Liver (tissue), 8 donors: ENCODE measurements at regions not wholly inside any gene's neighbourhood (a gene's known extent, or its start where the extent isn't known, plus 50 kb on each side); places are given as distances from the start of the nearest gene placed in this dataset.

ENCODE experiments used
- DNase-seq: peaks from one replicate; pipeline ENCODE4 v3.0.0-alpha.2; 2017; ENCODE audit warnings: low spot score
- H3K27ac ChIP-seq, 2 donors: one replicate each; pipeline ENCODE4 v1.7.0; 2013; ENCODE audit warnings: inconsistent platforms in 2 of 2, low read length in 2 of 2, control low read depth in 1 of 2, low read depth in 1 of 2, mild to moderate bottlenecking in 1 of 2
- H3K27me3 ChIP-seq, 4 donors: one replicate each; pipeline versions ENCODE4 v1.6.1 to v1.7.0; 2013; ENCODE audit warnings: low read length in 3 of 4, inconsistent platforms in 1 of 4, mild to moderate bottlenecking in 1 of 4, moderate library complexity in 1 of 4; ENCODE audit not compliant: control insufficient read depth in 4 of 4, insufficient read depth in 4 of 4
- H3K36me3 ChIP-seq, 4 donors: one replicate each; pipeline versions ENCODE4 v1.6.1 to v1.7.0; 2013; ENCODE audit warnings: low read length in 3 of 4, mild to moderate bottlenecking in 3 of 4, low read depth in 1 of 4, moderate library complexity in 1 of 4; ENCODE audit not compliant: control insufficient read depth in 4 of 4, insufficient read depth in 3 of 4
- H3K4me1 ChIP-seq, 4 donors: one replicate each; pipeline versions ENCODE4 v1.6.1 to v1.7.0; 2013; ENCODE audit warnings: low read length in 3 of 4, mild to moderate bottlenecking in 3 of 4, moderate library complexity in 1 of 4; ENCODE audit not compliant: control insufficient read depth in 4 of 4, insufficient read depth in 4 of 4
- H3K4me3 ChIP-seq, 3 donors: one replicate each; pipeline versions ENCODE4 v1.6.1 to v1.7.0; 2013; ENCODE audit warnings: low read length in 3 of 3, control low read depth in 1 of 3, low read depth in 1 of 3, mild to moderate bottlenecking in 1 of 3
- H3K9ac ChIP-seq, 2 donors: one replicate each; pipeline ENCODE4 v1.7.0; 2013; ENCODE audit warnings: low read length in 2 of 2, mild to moderate bottlenecking in 2 of 2, moderate library complexity in 2 of 2, control low read depth in 1 of 2, low read depth in 1 of 2
- H3K9me3 ChIP-seq, 4 donors: one replicate each; pipeline versions ENCODE4 v1.6.1 to v1.7.0; 2013; ENCODE audit warnings: low read length in 3 of 4; ENCODE audit not compliant: control insufficient read depth in 4 of 4
- CTCF ChIP-seq: fragments of 150-350 bp; IDR thresholded peaks from 2 replicates; pipeline ENCODE4 v1.5.1; 2017; ENCODE audit warnings: improper control_type of control experiment, low read depth, low read length; ENCODE audit not compliant: missing input control
- EGR1 ChIP-seq, 2 donors: IDR thresholded peaks; 2 replicates each; pipeline ENCODE4 v1.6.1; 2016 to 2018; ENCODE audit warnings: antibody characterized with exemption in 2 of 2, low read depth in 2 of 2
- HNF4A ChIP-seq, 2 donors: conservative IDR thresholded peaks; 2 replicates each; pipeline ENCODE4 v1.6.1; 2016; ENCODE audit warnings: antibody characterized with exemption in 2 of 2, mild to moderate bottlenecking in 2 of 2
- HNF4G ChIP-seq: IDR thresholded peaks from 2 replicates; pipeline ENCODE4 v1.6.1; 2016; ENCODE audit warnings: antibody characterized with exemption
- NR2F2 ChIP-seq: IDR thresholded peaks from 2 replicates; pipeline ENCODE4 v1.6.1; 2016; ENCODE audit warnings: antibody characterized with exemption
- REST ChIP-seq: IDR thresholded peaks from 2 replicates; pipeline ENCODE4 v1.6.1; 2016; ENCODE audit warnings: antibody characterized with exemption, mild to moderate bottlenecking
- SP1 ChIP-seq: IDR thresholded peaks from 2 replicates; pipeline ENCODE4 v1.6.1; 2018; ENCODE audit warnings: antibody characterized with exemption, mild to moderate bottlenecking
- WGBS: extraction: QIAGEN DNeasy Blood & Tissue Kit; methylation state at CpG from one replicate; pipeline ENCODE4 v1.1.7; 2013; 5-methylcytosine and 5-hydroxymethylcytosine counted together
- donor health status: healthy.
- donor health status: healthy.
- donor health status: healthy.
- donor health status: healthy.
- donor health status: healthy.

DNA sequence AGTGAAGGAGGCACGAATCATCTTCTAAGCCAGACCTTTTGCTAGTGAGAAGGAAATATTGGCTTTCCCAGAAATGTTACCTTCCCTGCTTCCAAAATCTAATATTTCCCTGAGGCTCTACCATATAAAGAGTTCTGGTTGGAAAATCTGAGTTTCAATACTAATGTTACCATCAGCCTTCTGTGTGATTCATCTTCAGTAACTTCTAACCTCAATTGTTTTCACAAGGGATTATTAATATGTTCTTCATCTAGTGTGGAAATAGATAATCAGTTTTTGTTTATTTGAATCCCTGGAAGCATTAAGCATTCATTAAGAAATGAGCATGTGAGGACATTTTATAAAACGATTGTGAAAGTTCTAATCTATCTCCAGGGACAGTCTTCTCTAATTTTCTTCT lies 720.9 kb downstream of the AACS start:
- WGBS: 40% methylated on average over 2 of the region's 2 CpGs
- Histone ChIP-seq H3K27me3 (peaks cover 0 to 3% (median 0%) of the 10 kb centered on the region in 4 donors), H3K4me1 (no peaks in the 10 kb centered on the region), H3K9ac (no peak overlapping the region), H3K36me3 (no peaks in the 10 kb centered on the region), H3K4me3 (no peak overlapping the region), H3K27ac (no peak overlapping the region), H3K9me3 (peaks cover 0 to 3% (median 0%) of the 10 kb centered on the region in 4 donors)
- TF ChIP-seq CTCF (no peak), NR2F2 (no peak), HNF4A (conservative IDR thresholded peaks at IDR 0.05) (no peak)
- no peak for DNase-seq

DNA sequence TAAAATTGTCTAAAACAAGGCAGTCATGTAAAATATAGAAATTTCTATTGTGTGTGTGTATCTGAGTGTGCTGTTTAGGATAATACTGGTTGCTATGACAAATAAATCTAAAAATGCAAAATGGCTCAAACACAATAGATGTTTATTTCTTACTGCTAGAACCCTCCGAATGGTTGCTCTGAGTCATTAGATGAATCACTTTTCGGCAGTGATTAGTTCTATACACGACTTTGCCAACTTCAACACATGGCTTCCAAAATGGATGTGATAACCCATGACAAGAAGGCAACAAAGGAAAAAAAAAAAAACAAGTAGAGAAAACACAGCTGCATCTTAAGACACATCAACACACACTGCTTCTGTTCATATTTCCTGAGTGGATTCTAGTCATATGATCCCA lies 729.2 kb downstream of the AACS start:
- H3K9me3 ChIP-seq: peaks cover 0 to 3% (median 1%) of the 10 kb centered on the region in 4 donors
- DNase-seq: no peak
- H3K4me3 ChIP-seq: no peak overlapping the region
- H3K36me3 ChIP-seq: no peaks in the 10 kb centered on the region
- H3K4me1 ChIP-seq: no peaks in the 10 kb centered on the region
- peaks cover 0 to 8% (median 0%) of the 10 kb centered on the region in 4 donors for H3K27me3 ChIP-seq
- WGBS: 73% methylated on average over 3 of the region's 3 CpGs
- no peak overlapping the region for H3K9ac ChIP-seq
- H3K27ac ChIP-seq: no peak overlapping the region
- no peak for TF ChIP-seq EGR1 (IDR thresholded peaks at IDR 0.05; ENCODE audit: low read depth in 2 of 2)
- no peak for TF ChIP-seq HNF4G

DNA sequence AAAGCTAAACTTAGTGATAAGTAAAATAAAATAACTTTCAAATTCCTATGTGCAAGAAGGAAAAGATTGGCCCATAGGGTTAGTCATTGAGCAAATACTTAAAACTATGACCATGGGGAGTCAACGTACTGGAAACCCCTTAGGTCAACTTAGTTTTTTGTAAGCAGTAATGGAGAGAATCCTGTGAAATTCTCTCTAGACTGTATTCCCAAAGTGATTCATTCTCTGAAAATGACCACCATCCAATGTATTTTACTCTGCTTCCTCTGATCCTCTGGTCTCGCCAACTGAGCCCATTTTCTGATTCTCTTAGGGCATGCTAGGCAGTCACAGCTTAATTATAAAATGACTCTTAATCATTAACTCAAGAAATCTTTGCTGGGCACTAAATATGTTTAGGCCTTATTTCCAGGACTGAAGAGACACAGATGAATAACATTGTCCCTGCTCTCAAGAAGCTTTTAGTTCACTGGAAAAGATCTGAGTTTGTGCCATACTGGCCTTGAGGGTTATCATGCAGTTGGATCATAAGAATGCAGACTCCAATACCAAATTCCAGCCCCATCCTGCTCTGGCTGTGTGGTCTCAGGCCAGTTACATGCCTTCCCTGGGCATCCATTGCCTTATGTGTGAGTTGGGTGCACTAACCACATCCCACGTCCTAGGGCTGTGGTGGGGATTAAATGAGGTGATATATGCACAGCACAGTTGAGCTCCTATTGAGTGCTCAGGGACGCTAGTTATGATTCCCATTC lies 732.4 kb downstream of the AACS start:
- Histone ChIP-seq H3K9me3 (peaks cover 0 to 3% (median 0%) of the 10 kb centered on the region in 4 donors), H3K36me3 (no peaks in the 10 kb centered on the region), H3K9ac (no peak overlapping the region), H3K4me3 (no peak overlapping the region), H3K27ac (no peak overlapping the region), H3K4me1 (no peaks in the 10 kb centered on the region), H3K27me3 (peaks cover 0 to 8% (median 0%) of the 10 kb centered on the region in 4 donors)
- TF ChIP-seq CTCF (no peak), NR2F2 (no peak), REST (no peak), HNF4A (conservative IDR thresholded peaks at IDR 0.05) (no peak), SP1 (no peak), EGR1 (IDR thresholded peaks at IDR 0.05; ENCODE audit: low read depth in 2 of 2) (no peak)
- no peak for DNase-seq
- 79% methylated on average over 4 of the region's 4 CpGs for WGBS
